A549 (cell line): ENCODE measurements at regions not wholly inside any gene's neighbourhood (a gene's known extent, or its start where the extent isn't known, plus 50 kb on each side); places are given as distances from the start of the nearest gene placed in this dataset.

Source experiments
- ATAC-seq, 2 experiments: fragments of 200-7000 bp in 1 of 2; fragments of >200 bp in 1 of 2; cut with Nextera tagmentation in 1 of 2; cut with Tn5 transposase in 1 of 2; 3 replicates each; pipeline versions ENCODE4 v1.8.0 to v1.9.1; 2018 to 2020; ENCODE audit warnings: mild to moderate bottlenecking in 1 of 2, moderate library complexity in 1 of 2
- CTCF ChIA-PET: fragments of 300-600 bp; sonication (Branson Sonifier 250); formaldehyde crosslinking; extraction: SDS; loops from one replicate; lab custom pipeline; 2021; ENCODE audit warnings: antibody characterized with exemption, inconsistent platforms; lab: Yijun Ruan, JAX
- POLR2A ChIA-PET: fragments of 350-600 bp; formaldehyde crosslinking; extraction: SDS; loops from one replicate; lab custom pipeline; 2021; ENCODE audit warnings: antibody characterized with exemption, inconsistent platforms; lab: Yijun Ruan, JAX
- DNase-seq, 2 experiments: peaks; one replicate each; pipeline versions ENCODE4 v3.0.0 to v3.0.0-alpha.2; 2011 to 2016; ENCODE audit warnings: low read depth in 1 of 2, low spot score in 1 of 2
- FAIRE-seq: peaks from 2 replicates; lab custom pipeline; 2011; peaks lifted over from hg19 to GRCh38; lab: Jason Lieb, UNC
- H3K27ac ChIP-seq, 2 experiments: fragments of >200 bp; sonication (Bioruptor Twin); formaldehyde crosslinking; 3 replicates each; pipeline ENCODE4 v1.5.1; 2016 to 2017
- H3K4me1 ChIP-seq: fragments of >200 bp; sonication (Bioruptor Twin); formaldehyde crosslinking; 3 replicates; pipeline ENCODE4 v1.6.1; 2016
- H3K4me2 ChIP-seq: fragments of >200 bp; sonication (Bioruptor Twin); formaldehyde crosslinking; 3 replicates; pipeline ENCODE4 v1.6.1; 2016
- H3K4me3 ChIP-seq: fragments of >200 bp; sonication (Bioruptor Twin); formaldehyde crosslinking; 3 replicates; pipeline ENCODE4 v1.5.1; 2016
- H3K9me3 ChIP-seq: fragments of >200 bp; sonication (Bioruptor Twin); formaldehyde crosslinking; 3 replicates; pipeline ENCODE4 v1.6.1; 2016
- CHD2 ChIP-seq: fragments of 150-350 bp; IDR thresholded peaks from 2 replicates; pipeline ENCODE4 v1.6.1; 2014; ENCODE audit warnings: low read length; ENCODE audit not compliant: partially characterized antibody
- EHMT2 ChIP-seq: fragments of 200-600 bp; sonication (generic); IDR thresholded peaks from 2 replicates; pipeline ENCODE4 v1.6.1; 2016; ENCODE audit warnings: antibody characterized with exemption, low read depth, mild to moderate bottlenecking, moderate library complexity
- ESRRA ChIP-seq: fragments of 150-350 bp; IDR thresholded peaks from 2 replicates; pipeline ENCODE4 v1.6.1; 2014; ENCODE audit warnings: mild to moderate bottlenecking, low read length, borderline replicate concordance
- FOXS1 ChIP-seq: fragments of 250-450 bp; sonication (Bioruptor Pico); IDR thresholded peaks from 2 replicates; pipeline ENCODE4 v1.5.0; 2020; ENCODE audit warnings: mild to moderate bottlenecking, moderate library complexity
- JUN ChIP-seq, 2 experiments: fragments of >200 bp; sonication (Bioruptor Twin); formaldehyde crosslinking; IDR thresholded peaks; 2 replicates in 1 of 2; 3 replicates in 1 of 2; pipeline ENCODE4 v1.6.1; 2016 to 2017
- JUNB ChIP-seq: fragments of >200 bp; sonication (Bioruptor Twin); formaldehyde crosslinking; IDR thresholded peaks from 2 replicates; pipeline ENCODE4 v1.6.1; 2016
- KDM1A ChIP-seq: fragments of 200-600 bp; sonication (generic); IDR thresholded peaks from 2 replicates; pipeline ENCODE4 v1.6.1; 2016; ENCODE audit warnings: low read depth, mild to moderate bottlenecking
- MAFK ChIP-seq: fragments of 450-650 bp; IDR thresholded peaks from 2 replicates; pipeline ENCODE4 v1.6.1; 2014; ENCODE audit not compliant: partially characterized antibody
- MYC ChIP-seq: IDR thresholded peaks from 2 replicates; pipeline ENCODE4 v1.6.1; 2012; ENCODE audit warnings: mild to moderate bottlenecking, inconsistent platforms, low read length, improper control_type of control experiment, borderline replicate concordance
- NFE2L2 ChIP-seq: fragments of 150-350 bp; conservative IDR thresholded peaks from 2 replicates; pipeline ENCODE4 v1.6.1; 2014; ENCODE audit warnings: low read length
- POLR2AphosphoS2 ChIP-seq: conservative IDR thresholded peaks from 2 replicates; pipeline ENCODE4 v1.6.1; 2012; ENCODE audit warnings: low read length, improper control_type of control experiment, inconsistent platforms
- RARB ChIP-seq: fragments of 250-450 bp; sonication (Bioruptor Pico); IDR thresholded peaks from 2 replicates; pipeline ENCODE4 v1.8.0; 2021; ENCODE audit warnings: mild to moderate bottlenecking, moderate library complexity
- RFX5 ChIP-seq: fragments of 450-650 bp; IDR thresholded peaks from 2 replicates; pipeline ENCODE4 v1.7.1; 2014; ENCODE audit warnings: antibody characterized with exemption, mild to moderate bottlenecking, moderate library complexity
- SREBF2 ChIP-seq: fragments of 450-650 bp; IDR thresholded peaks from 2 replicates; pipeline ENCODE4 v1.6.1; 2014; ENCODE audit warnings: mild to moderate bottlenecking, moderate library complexity
- TFCP2L1 ChIP-seq: fragments of 250-450 bp; sonication (Bioruptor Pico); IDR thresholded peaks from 2 replicates; pipeline ENCODE4 v1.5.0; 2021; ENCODE audit warnings: mild to moderate bottlenecking
- ZC3H11A ChIP-seq: fragments of 450-650 bp; IDR thresholded peaks from 2 replicates; pipeline ENCODE4 v1.6.1; 2014; ENCODE audit warnings: antibody characterized with exemption, mild to moderate bottlenecking
- ZFP36 ChIP-seq: fragments of 450-650 bp; IDR thresholded peaks from 2 replicates; pipeline ENCODE4 v1.6.1; 2014; ENCODE audit warnings: borderline replicate concordance; ENCODE audit not compliant: partially characterized antibody
- ZNF302 ChIP-seq: fragments of 250-450 bp; sonication (Bioruptor Pico); IDR thresholded peaks from 2 replicates; pipeline ENCODE4 v1.9.0; 2021; ENCODE audit warnings: inconsistent platforms, mild to moderate bottlenecking, moderate library complexity
- ZSCAN20 ChIP-seq: fragments of 250-450 bp; sonication (Bioruptor Pico); IDR thresholded peaks from 2 replicates; pipeline ENCODE4 v1.8.0; 2022; ENCODE audit warnings: mild to moderate bottlenecking, moderate library complexity
- WGBS: methylation state at CpG from one replicate; pipeline ENCODE4 v1.1.6; 2017; ENCODE audit errors: missing lambda C conversion rate; 5-methylcytosine and 5-hydroxymethylcytosine counted together
- TF ChIP-seq, protein P1 (sequence below): fragments of >200 bp; sonication (Bioruptor Twin); formaldehyde crosslinking; IDR thresholded peaks from 2 replicates; pipeline ENCODE4 v1.6.1; 2016
- TF ChIP-seq, protein P2 (sequence below): fragments of 250-450 bp; sonication (Bioruptor Pico); IDR thresholded peaks from 2 replicates; pipeline ENCODE4 v1.5.0; 2020; ENCODE audit warnings: low read depth, mild to moderate bottlenecking, moderate library complexity
- TF ChIP-seq, protein P3 (sequence below): fragments of 150-350 bp; IDR thresholded peaks from 2 replicates; pipeline ENCODE4 v1.6.1; 2014; ENCODE audit warnings: low read depth, mild to moderate bottlenecking, low read length

DNA sequence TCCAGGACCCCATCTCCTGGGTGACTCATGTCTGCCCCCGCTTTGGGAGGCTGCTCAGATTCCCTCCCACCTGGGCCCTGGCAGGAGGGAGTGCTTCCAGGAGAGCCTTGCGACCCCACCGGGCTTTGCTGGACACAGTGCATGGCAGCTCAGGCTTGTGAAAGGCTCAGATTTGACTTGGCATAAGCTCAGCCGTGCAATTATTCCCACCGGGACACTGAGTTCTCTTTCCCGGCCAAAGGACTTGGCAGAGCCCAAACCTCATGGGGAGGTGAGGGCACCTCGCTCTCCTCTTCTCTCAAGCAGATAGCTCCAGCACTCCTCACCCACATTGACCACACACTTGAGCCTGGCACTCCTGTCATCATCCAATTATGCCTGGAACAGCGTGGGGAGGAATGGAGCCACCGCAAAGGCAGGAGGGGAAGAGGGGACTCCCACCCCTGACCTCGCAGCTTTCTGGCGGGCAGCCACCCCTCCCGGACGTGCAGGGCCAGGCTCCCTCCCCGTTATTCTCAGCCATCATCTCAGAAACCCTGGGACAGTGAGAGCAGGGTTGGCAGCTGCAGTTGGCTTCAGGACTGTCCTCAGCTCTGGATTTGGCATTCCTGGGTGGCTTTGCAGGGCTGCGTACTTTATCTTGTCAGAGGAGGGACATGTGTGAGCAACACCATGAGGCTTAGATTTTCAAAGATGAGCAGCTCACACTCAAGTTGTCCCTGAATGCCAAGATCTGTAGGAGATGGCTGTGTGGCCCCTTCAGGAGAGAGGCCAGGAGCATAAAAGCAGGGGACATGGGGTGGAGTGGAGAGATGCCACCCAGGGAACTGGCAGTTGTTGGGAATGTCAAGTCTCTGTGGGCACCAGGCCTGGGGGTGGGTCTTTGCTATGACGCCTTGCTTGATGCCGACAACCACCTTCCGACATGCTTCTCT lies 306.2 kb downstream of the TEX29 start:
- FAIRE-seq = no peak
- WGBS = 10% methylated on average over 6 of the region's 18 CpGs

DNA sequence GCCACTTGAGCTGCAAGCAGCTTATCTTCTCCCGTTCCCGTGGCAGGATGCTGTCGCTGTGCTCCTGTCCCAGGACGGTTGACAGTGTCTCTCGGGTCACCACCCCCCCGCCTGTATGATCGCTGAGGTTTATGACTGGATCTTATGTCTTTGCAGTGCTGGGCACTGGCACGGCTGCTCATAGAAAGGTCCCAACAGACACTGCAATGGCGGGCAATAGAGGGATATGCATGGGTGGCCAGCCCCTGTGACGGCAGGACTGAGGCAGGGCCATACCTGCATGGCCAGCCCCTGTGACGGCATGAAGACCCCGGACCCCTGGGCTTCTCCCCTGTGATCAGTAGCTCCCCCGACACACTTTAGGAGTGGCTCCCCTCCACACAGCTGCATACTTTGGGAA lies 307.2 kb downstream of the TEX29 start:
- TF ChIP-seq, protein P1, sequence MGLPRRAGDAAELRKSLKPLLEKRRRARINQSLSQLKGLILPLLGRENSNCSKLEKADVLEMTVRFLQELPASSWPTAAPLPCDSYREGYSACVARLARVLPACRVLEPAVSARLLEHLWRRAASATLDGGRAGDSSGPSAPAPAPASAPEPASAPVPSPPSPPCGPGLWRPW = no peak
- TF ChIP-seq NFE2L2 = no peak
- no peak for TF ChIP-seq ESRRA
- TF ChIP-seq ZNF302 = no peak
- TF ChIP-seq KDM1A = no peak
- WGBS = no CpG with 5 or more reads among the region's 13 CpGs
- no peak for DNase-seq
- Histone ChIP-seq H3K4me1 (no peaks in the 10 kb centered on the region), H3K4me2 (no peak overlapping the region), H3K4me3 (no peak overlapping the region), H3K27ac (no peak overlapping the region), H3K9me3 (no peaks in the 10 kb centered on the region)
- CTCF ChIA-PET = no interaction called here
- no peak for ATAC-seq
- FAIRE-seq = no peak
- POLR2A ChIA-PET = no interaction called here

More for the DNA sequence above, 306.2 kb downstream of the TEX29 start:
- no peaks in the 10 kb centered on the region for H3K4me1 ChIP-seq
- no peaks in the 10 kb centered on the region for H3K9me3 ChIP-seq
- no peak for DNase-seq
- no peak overlapping the region for H3K4me2 ChIP-seq
- no peak overlapping the region for H3K27ac ChIP-seq
- no peak for ATAC-seq
- TF ChIP-seq, protein P2, sequence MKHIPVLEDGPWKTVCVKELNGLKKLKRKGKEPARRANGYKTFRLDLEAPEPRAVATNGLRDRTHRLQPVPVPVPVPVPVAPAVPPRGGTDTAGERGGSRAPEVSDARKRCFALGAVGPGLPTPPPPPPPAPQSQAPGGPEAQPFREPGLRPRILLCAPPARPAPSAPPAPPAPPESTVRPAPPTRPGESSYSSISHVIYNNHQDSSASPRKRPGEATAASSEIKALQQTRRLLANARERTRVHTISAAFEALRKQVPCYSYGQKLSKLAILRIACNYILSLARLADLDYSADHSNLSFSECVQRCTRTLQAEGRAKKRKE (CRISPR knock-in tag) = no peak
- TF ChIP-seq MYC = no peak
- no peak for TF ChIP-seq JUN (IDR thresholded peaks at IDR 0.05)
- TF ChIP-seq ZNF302 = no peak
- no peak for TF ChIP-seq POLR2AphosphoS2
- no peak for TF ChIP-seq CHD2
- TF ChIP-seq ZFP36 = no peak
- TF ChIP-seq, protein P3, sequence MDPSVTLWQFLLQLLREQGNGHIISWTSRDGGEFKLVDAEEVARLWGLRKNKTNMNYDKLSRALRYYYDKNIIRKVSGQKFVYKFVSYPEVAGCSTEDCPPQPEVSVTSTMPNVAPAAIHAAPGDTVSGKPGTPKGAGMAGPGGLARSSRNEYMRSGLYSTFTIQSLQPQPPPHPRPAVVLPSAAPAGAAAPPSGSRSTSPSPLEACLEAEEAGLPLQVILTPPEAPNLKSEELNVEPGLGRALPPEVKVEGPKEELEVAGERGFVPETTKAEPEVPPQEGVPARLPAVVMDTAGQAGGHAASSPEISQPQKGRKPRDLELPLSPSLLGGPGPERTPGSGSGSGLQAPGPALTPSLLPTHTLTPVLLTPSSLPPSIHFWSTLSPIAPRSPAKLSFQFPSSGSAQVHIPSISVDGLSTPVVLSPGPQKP = no peak
- TF ChIP-seq RARB (CRISPR knock-in tag) = no peak
- TF ChIP-seq TFCP2L1 (CRISPR knock-in tag) = no peak
- TF ChIP-seq, all 56 proteins: peak for 0
- H3K4me3 ChIP-seq = no peak overlapping the region
- ChIA-PET CTCF (no interaction called here), POLR2A (no interaction called here)

DNA sequence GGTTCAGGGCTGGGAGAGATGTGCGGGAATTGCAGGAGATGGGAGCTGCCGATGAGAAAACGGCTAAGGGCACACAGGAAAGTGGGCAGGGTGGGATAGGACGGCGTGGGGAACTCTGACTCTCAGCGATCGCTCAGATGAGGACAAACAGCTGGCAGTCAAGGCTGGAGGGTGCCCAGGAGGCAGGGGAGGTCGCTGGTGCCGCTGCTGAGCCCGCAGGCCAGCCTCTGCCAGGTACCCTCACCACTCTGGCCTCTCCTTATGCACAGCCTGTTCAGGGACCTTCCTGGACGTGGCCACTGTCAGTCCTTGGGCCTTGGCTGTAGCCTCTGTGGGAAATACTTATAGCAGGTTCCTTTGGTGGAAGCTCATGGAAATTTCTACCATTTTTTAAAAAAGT lies 308.6 kb downstream of the TEX29 start:
- WGBS = 18% methylated on average over 10 of the region's 11 CpGs
- POLR2A ChIA-PET = no interaction called here
- DNase-seq (no peak), ATAC-seq (no peak), FAIRE-seq (no peak)
- TF ChIP-seq SREBF2 (no peak), RFX5 (no peak), ZSCAN20 (CRISPR knock-in tag) (no peak), JUN (IDR thresholded peaks at IDR 0.05) (no peak), RARB (CRISPR knock-in tag) (no peak), EHMT2 (no peak), FOXS1 (no peak), JUNB (no peak), ZC3H11A (no peak), MAFK (no peak)
- TF ChIP-seq, protein P1 = no peak
- no peak overlapping the region for H3K27ac ChIP-seq
- no peaks in the 10 kb centered on the region for H3K9me3 ChIP-seq
- no peak overlapping the region for H3K4me3 ChIP-seq
- CTCF ChIA-PET = no interaction called here
- no peaks in the 10 kb centered on the region for H3K4me1 ChIP-seq
- H3K4me2 ChIP-seq = no peak overlapping the region
